Brain microvascular endothelial cell (primary cell): ENCODE measurements at regions not wholly inside any gene's neighbourhood (a gene's known extent, or its start where the extent isn't known, plus 50 kb on each side); places are given as distances from the start of the nearest gene placed in this dataset.

Experiments
- DNase-seq: peaks from one replicate; pipeline ENCODE4 v3.0.0-alpha.2; 2020
- H3K27ac ChIP-seq: fragments of 250-450 bp; sonication (Bioruptor Pico); 2 replicates; pipeline ENCODE4 v1.5.1; 2020; ENCODE audit warnings: mild to moderate bottlenecking, moderate library complexity
- H3K27me3 ChIP-seq: fragments of 250-450 bp; sonication (Bioruptor Pico); replicated peaks from 2 replicates; pipeline ENCODE4 v1.5.1; 2020; ENCODE audit warnings: mild to moderate bottlenecking
- H3K36me3 ChIP-seq: fragments of 250-450 bp; sonication (Bioruptor Pico); replicated peaks from 2 replicates; pipeline ENCODE4 v1.5.1; 2020; ENCODE audit warnings: mild to moderate bottlenecking
- H3K4me3 ChIP-seq: 2 replicates; pipeline ENCODE4 v1.5.1; 2011; ENCODE audit warnings: low read depth, mild to moderate bottlenecking, control low read depth, low read length, moderate library complexity
- CTCF ChIP-seq: IDR thresholded peaks from 2 replicates; pipeline ENCODE4 v1.5.1; 2011; ENCODE audit warnings: low read depth, mild to moderate bottlenecking, moderate library complexity, low read length, control low read depth, inconsistent platforms; ENCODE audit errors: missing control alignments
- in situ Hi-C: cut with HindIII; loops from 2 replicates; pipeline ENCODE4 v1.10.0; 2017; ENCODE audit warnings: low sequenced_read_pairs, low pct_ligation_motif_present

GRCh38 chr5:158100373-158100888 is 241.5 kb upstream of the CLINT1 start:
- in situ Hi-C loops: no loop called here
- H3K27me3 ChIP-seq: no peaks in the 10 kb centered on the region
- no peak overlapping the region for H3K4me3 ChIP-seq
- H3K27ac ChIP-seq: no peak overlapping the region
- no peak for TF ChIP-seq CTCF
- H3K36me3 ChIP-seq: no peaks in the 10 kb centered on the region
- no peak for DNase-seq

- Histone ChIP-seq H3K36me3 (no peaks in the 10 kb centered on the region), H3K4me3 (no peak overlapping the region), H3K27me3 (no peaks in the 10 kb centered on the region), H3K27ac (no peak overlapping the region)
- TF ChIP-seq CTCF: no peak
- in situ Hi-C loops: no loop called here
- DNase-seq: no peak
Measured at GRCh38 chr5:158099571-158100105, 240.7 kb upstream of the CLINT1 start.

- no peak overlapping the region for H3K27ac ChIP-seq
- in situ Hi-C loops: no loop called here
- TF ChIP-seq CTCF: no peak
- no peaks in the 10 kb centered on the region for H3K27me3 ChIP-seq
- H3K4me3 ChIP-seq: no peak overlapping the region
- DNase-seq: no peak
- no peaks in the 10 kb centered on the region for H3K36me3 ChIP-seq
Measured at GRCh38 chr5:158096835-158097234, 237.9 kb upstream of the CLINT1 start.

- no peak overlapping the region for H3K27ac ChIP-seq
- in situ Hi-C loops: no loop called here
Measured at GRCh38 chr5:158086856-158087255, 227.9 kb upstream of the CLINT1 start.

GRCh38 chr5:158084292-158084691 is 225.3 kb upstream of the CLINT1 start:
- in situ Hi-C loops: no loop called here
- Histone ChIP-seq H3K27ac (no peak overlapping the region), H3K36me3 (no peaks in the 10 kb centered on the region), H3K4me3 (no peak overlapping the region), H3K27me3 (no peaks in the 10 kb centered on the region)
- no peak for TF ChIP-seq CTCF
- no peak for DNase-seq

More at GRCh38 chr5:158086856-158087255, 227.9 kb upstream of the CLINT1 start:
- peak; percentile 11 for DNase-seq
- Histone ChIP-seq H3K27me3 (no peaks in the 10 kb centered on the region), H3K4me3 (no peak overlapping the region), H3K36me3 (no peaks in the 10 kb centered on the region)
- TF ChIP-seq CTCF: no peak

GRCh38 chr5:158082696-158083287 is 223.8 kb upstream of the CLINT1 start:
- Histone ChIP-seq H3K27ac (no peak overlapping the region), H3K4me3 (no peak overlapping the region), H3K27me3 (no peaks in the 10 kb centered on the region), H3K36me3 (no peaks in the 10 kb centered on the region)
- in situ Hi-C loops: no loop called here
- TF ChIP-seq CTCF: no peak
- no peak for DNase-seq
